Thymus (tissue), 11 donors: ENCODE measurements at regions not wholly inside any gene's neighbourhood (a gene's known extent, or its start where the extent isn't known, plus 50 kb on each side); places are given as distances from the start of the nearest gene placed in this dataset.
"Not testable (repeated sequence)": the region's sequence is repeated elsewhere in the genome, so short reads cannot be mapped to it uniquely, and the experiment has no call there.

Experiments used
- DNase-seq, 9 donors: peaks; one replicate each; pipeline ENCODE4 v3.0.0-alpha.2; 2013; ENCODE audit warnings: low spot score in 9 of 9, low read depth in 6 of 9, missing footprints in 1 of 9
- H3K27ac ChIP-seq, 2 donors: one replicate each; pipeline ENCODE4 v1.5.1; 2013; ENCODE audit warnings: control low read depth in 1 of 2, low read depth in 1 of 2, low read length in 1 of 2, mild to moderate bottlenecking in 1 of 2, moderate library complexity in 1 of 2
- H3K27me3 ChIP-seq, 2 donors: one replicate each; pipeline ENCODE4 v1.5.1; 2013; ENCODE audit warnings: low read length in 1 of 2; ENCODE audit not compliant: control insufficient read depth in 2 of 2, insufficient read depth in 1 of 2
- H3K36me3 ChIP-seq, 2 donors: one replicate each; pipeline ENCODE4 v1.5.1; 2013; ENCODE audit warnings: low read length in 1 of 2, mild to moderate bottlenecking in 1 of 2, moderate library complexity in 1 of 2; ENCODE audit not compliant: control insufficient read depth in 2 of 2, insufficient read depth in 2 of 2
- H3K4me1 ChIP-seq, 2 donors: one replicate each; pipeline ENCODE4 v1.5.1; 2013; ENCODE audit warnings: low read length in 2 of 2; ENCODE audit not compliant: control insufficient read depth in 2 of 2, insufficient read depth in 2 of 2
- H3K4me3 ChIP-seq, 2 donors: one replicate each; pipeline ENCODE4 v1.5.1; 2013; ENCODE audit warnings: low read length in 2 of 2, control low read depth in 1 of 2, mild to moderate bottlenecking in 1 of 2
- H3K9me3 ChIP-seq, 2 donors: one replicate each; pipeline ENCODE4 v1.5.1; 2013; ENCODE audit warnings: low read length in 1 of 2, mild to moderate bottlenecking in 1 of 2; ENCODE audit not compliant: control insufficient read depth in 2 of 2, insufficient read depth in 1 of 2
- WGBS: extraction: QIAGEN DNeasy Blood & Tissue Kit; methylation state at CpG from one replicate; pipeline ENCODE4 v1.1.7; 2013; 5-methylcytosine and 5-hydroxymethylcytosine counted together
- donor health status: healthy.

DNA sequence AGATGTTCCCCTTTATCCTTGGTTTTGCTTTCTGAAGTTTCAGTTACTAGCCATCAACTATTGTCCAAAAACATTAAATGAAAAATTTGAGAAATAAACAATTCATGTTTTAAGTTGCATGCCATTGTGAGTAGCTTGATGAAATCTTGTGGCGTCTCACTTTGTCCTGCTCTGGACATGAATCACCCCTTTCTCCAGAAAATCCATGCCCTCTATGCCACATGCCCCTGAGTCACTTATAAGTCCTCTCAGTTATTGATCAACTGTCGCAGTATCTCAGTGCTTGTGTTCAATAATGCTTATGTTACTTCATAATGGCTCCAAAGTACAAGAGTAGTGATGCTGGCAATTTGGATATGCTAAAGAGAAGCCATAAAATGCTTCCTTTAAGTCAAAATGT lies 208.0 kb upstream of the FERD3L start:
- H3K9me3 ChIP-seq, result no peaks in the 10 kb centered on the region
- H3K36me3 ChIP-seq, result no peaks in the 10 kb centered on the region
- DNase-seq, result no peak
- no peak overlapping the region for H3K27ac ChIP-seq
- WGBS, result 92% methylated on average over 2 of the region's 2 CpGs
- H3K4me1 ChIP-seq, result no peaks in the 10 kb centered on the region
- no peak overlapping the region for H3K4me3 ChIP-seq
- H3K27me3 ChIP-seq, result no peaks in the 10 kb centered on the region

DNA sequence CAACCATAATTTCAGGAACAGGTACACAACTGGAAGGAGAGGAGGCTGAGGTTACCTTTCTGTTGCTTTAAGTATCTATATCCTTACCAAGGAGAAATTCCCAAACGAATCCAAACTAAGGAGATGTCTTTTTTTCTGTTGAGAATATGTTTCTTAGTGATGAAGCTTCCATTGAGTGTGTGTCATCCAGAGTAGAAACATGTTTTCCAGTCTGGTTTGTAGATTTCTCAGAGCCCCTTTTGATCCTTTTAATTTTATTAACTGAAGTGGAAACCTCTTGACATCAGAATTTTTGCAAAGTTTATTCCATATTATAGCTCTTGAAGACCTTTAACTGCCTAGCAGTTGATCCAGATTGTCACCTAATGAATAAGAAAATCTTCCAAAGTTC lies 207.1 kb upstream of the FERD3L start:
- no peaks in the 10 kb centered on the region for H3K27me3 ChIP-seq
- no peak for DNase-seq
- H3K9me3 ChIP-seq, result no peaks in the 10 kb centered on the region
- H3K36me3 ChIP-seq, result no peaks in the 10 kb centered on the region
- no peaks in the 10 kb centered on the region for H3K4me1 ChIP-seq
- no peak overlapping the region for H3K4me3 ChIP-seq
- H3K27ac ChIP-seq, result no peak overlapping the region
- WGBS, result 64% methylated on average over 1 of the region's 1 CpG

DNA sequence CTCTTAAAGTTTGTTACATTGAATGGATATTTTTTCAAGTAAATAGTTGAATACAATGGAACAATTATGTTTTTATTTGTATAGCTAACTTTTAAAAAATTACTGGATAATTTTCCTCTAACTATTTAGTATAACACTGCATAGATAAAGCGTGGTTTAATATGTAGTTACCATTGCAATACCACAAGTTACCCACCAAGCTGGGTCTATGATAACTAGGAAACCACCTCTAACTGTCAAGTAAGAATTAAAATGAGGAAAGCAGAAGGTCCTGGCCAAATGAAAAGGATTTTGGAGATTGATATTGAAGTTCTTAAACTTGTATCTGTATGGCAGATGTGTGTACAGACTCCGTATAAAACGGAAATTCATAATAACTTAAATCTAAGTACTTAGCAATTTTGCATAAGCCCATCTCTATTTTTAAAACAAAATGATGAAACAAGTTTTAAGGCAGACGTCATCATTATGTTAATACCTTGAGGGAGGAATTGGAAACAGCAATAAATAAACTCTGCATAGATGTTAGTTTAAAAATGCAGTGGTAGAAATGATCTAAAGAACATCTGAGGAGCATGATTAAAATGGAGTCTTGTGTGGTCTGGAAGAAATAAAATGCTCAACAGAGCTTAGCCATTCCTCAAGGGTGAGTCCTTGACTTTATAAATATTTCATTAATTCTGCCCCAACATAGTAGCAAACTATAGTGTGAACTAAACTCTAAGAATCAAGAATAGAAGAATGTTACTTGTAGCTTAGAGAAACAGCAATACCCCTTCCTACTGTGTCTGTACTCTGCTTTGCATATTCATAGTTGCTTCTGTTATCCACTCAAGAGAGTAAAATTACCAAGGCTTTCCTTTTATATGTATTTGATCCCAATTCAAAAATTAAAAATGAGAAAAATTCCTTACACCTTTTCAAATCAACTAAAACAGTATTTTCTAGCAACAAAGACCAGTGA lies 206.4 kb upstream of the FERD3L start:
- no peaks in the 10 kb centered on the region for H3K27me3 ChIP-seq
- WGBS, result 96% methylated on average over 4 of the region's 4 CpGs

DNA sequence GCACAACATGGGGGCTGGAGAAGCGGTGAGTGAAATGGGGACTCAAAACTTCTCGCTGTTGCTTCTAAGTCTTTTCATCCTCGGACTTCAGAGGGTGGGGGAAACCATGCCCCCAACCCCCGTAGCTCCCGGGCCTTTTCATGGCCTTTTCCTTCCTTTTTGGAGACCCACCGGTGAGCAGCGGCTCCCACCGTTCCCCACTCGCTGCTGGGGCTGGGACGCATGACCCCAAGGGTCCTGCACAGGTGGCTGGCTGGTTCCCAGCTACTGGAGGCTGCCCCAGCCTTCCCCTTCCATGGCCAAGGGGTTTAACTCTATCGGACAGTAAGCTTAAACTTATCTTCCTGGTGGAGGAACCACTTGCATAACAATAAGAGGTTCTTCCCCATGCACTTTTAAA lies 194.3 kb upstream of the FERD3L start:
- no peaks in the 10 kb centered on the region for H3K27me3 ChIP-seq
- H3K4me1 ChIP-seq, result no peaks in the 10 kb centered on the region
- H3K9me3 ChIP-seq, result peaks cover 0 to 8% of the 10 kb centered on the region in 2 donors
- H3K27ac ChIP-seq, result no peak overlapping the region
- H3K36me3 ChIP-seq, result no peaks in the 10 kb centered on the region
- H3K4me3 ChIP-seq, result no peak overlapping the region
- no peak for DNase-seq
- WGBS, result 97% methylated on average over 11 of the region's 11 CpGs

More for the DNA sequence above, 206.4 kb upstream of the FERD3L start:
- no peak overlapping the region for H3K27ac ChIP-seq
- no peak overlapping the region for H3K4me3 ChIP-seq
- no peak for DNase-seq
- no peaks in the 10 kb centered on the region for H3K4me1 ChIP-seq
- H3K9me3 ChIP-seq, result no peaks in the 10 kb centered on the region
- H3K36me3 ChIP-seq, result no peaks in the 10 kb centered on the region

DNA sequence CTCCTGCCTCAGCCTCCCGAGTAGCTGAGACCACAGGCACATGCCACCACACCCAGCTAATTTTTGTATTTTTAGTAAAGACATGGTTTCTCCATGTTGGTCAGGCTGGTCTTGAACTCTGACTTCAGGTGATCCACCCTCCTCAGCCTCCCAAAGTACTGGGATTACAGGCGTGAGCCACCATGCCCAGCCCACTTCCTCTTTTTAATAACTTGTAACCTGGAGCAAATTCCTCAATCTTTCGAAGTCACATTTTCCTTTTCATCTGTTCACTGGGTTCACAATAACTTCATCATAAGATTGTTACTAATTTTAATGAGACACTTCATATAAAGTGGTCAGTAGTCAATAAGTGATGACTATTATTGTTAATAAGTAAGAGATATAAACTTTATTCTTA lies 193.3 kb upstream of the FERD3L start:
- not testable (repeated sequence) for H3K4me1 ChIP-seq, H3K4me3 ChIP-seq, H3K36me3 ChIP-seq, H3K27ac ChIP-seq, H3K27me3 ChIP-seq, DNase-seq, H3K9me3 ChIP-seq
- 96% methylated on average over 3 of the region's 3 CpGs for WGBS

DNA sequence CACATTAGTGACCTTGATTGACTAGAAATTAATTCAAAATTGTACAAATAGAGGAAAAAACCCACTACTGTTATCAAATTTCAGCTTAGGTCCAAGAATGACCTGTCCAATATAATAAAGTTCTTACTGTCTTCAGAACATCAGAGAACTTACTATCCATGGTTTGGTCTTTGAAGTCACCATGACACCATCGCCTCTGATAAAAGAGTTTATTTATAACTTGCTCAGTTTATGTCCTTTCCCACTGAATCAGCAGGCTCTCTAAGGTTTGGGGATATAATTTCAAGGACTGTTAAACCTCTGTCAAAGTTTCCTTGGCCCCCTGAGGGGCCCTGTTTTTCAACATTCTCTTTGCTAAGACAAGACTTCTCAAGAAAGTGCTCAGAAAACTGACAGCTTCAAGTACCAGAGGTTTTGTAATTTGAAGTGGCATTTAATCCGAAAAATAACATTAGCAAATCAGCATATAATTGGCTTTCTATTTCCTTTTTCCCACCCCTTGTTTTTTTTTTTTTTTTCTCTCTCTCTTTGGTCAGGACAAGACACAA lies 191.7 kb upstream of the FERD3L start:
- Histone ChIP-seq H3K9me3 (peaks cover 0 to 8% of the 10 kb centered on the region in 2 donors), H3K27me3 (no peaks in the 10 kb centered on the region), H3K27ac (no peak overlapping the region), H3K4me3 (no peak overlapping the region), H3K36me3 (no peaks in the 10 kb centered on the region), H3K4me1 (no peaks in the 10 kb centered on the region)
- WGBS, result 88% methylated on average over 2 of the region's 2 CpGs
- DNase-seq, result no peak

DNA sequence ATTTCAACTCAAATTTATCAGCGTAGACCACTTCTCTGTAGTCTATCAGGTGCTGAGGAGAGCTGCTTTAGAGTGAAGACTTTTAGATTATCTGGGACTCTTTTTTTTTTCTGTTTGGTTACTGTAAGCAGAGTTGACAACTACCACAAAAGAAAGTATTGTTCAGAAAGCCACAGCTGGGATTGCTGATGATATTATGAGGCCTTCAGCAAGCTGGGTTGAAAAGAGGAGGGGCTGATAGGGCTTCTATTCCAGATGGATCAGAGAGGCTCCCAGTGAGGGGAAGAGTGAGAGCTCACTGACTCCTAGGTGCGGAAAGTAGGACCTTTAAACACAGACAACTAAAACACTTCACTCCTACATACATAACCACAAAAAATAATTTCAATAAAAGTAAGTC lies 188.5 kb upstream of the FERD3L start:
- Histone ChIP-seq H3K4me3 (no peak overlapping the region), H3K9me3 (no peaks in the 10 kb centered on the region), H3K4me1 (no peaks in the 10 kb centered on the region), H3K36me3 (no peaks in the 10 kb centered on the region), H3K27ac (no peak overlapping the region), H3K27me3 (no peaks in the 10 kb centered on the region)
- 97% methylated on average over 2 of the region's 2 CpGs for WGBS
- DNase-seq, result no peak

DNA sequence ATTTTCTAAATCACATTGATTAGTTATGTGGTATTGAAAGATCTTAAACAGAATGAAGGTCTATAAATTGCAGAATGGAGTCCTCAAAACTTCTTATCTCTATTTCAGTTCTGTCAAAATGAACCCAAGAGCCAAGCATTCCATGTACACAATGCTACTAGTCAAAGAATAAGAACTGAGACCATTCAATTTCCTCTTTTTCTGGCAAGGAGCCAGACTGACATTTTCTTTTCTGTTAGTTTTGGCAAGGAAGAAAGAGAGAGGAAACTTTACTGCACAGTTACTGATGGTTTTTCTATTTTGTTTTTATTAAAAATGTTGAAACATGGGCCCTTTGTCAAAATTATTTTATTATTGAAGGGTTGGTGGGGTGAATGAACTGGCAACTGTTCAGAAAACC lies 181.8 kb upstream of the FERD3L start:
- Histone ChIP-seq H3K36me3 (no peaks in the 10 kb centered on the region), H3K4me1 (no peaks in the 10 kb centered on the region), H3K27ac (no peak overlapping the region), H3K4me3 (no peak overlapping the region), H3K9me3 (no peaks in the 10 kb centered on the region), H3K27me3 (no peaks in the 10 kb centered on the region)
- no peak for DNase-seq

DNA sequence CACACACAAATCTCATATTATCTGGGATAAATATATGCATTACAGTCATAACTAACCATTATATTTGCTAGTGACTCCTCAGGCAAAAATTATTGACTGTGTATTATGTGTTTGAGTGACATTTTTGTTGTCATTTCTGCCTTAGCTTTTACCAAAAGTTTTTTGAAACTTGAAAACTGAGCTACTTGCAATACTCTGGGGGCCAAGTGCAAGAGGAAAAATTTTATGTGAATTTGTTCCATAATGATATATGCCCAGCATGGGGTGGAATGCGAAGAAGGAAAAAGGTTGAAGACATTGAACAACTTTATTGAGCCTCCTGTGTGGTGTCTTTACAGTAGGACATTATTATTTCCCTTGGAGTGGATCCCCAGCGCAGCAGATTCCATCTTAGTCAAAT lies 176.8 kb upstream of the FERD3L start:
- Histone ChIP-seq H3K4me1 (no peaks in the 10 kb centered on the region), H3K9me3 (no peaks in the 10 kb centered on the region), H3K27ac (no peak overlapping the region), H3K36me3 (no peaks in the 10 kb centered on the region), H3K4me3 (no peak overlapping the region), H3K27me3 (no peaks in the 10 kb centered on the region)
- DNase-seq, result no peak
- 94% methylated on average over 2 of the region's 2 CpGs for WGBS
